ENCODE measurements at regions not wholly inside any gene's neighbourhood (a gene's known extent, or its start where the extent isn't known, plus 50 kb on each side); places are given as distances from the start of the nearest gene placed in this dataset.

GRCh38 chr6:74720923-74721322 is 484.9 kb downstream of the COL12A1 start:
- Histone ChIP-seq H3K9me3 (ENCODE audit: control insufficient read depth, insufficient read depth, low read length) (no peaks in the 10 kb centered on the region), H3F3A (ENCODE audit: control insufficient read depth, insufficient read depth) (no peaks in the 10 kb centered on the region), H3K4me1 (ENCODE audit: control insufficient read depth, low read length) (no peaks in the 10 kb centered on the region), H3K27ac (ENCODE audit: low read depth, low read length) (no peak overlapping the region), H3K9me2 (replicated peaks; ENCODE audit: control insufficient read depth, low read length) (no peaks in the 10 kb centered on the region), H3K79me2 (ENCODE audit: control insufficient read depth, low read length) (no peaks in the 10 kb centered on the region), H4K20me1 (ENCODE audit: control insufficient read depth, insufficient read depth, low read depth, low read length) (no peaks in the 10 kb centered on the region), H3K36me3 (ENCODE audit: control insufficient read depth, low read length) (no peaks in the 10 kb centered on the region), H3K4me3 (ENCODE audit: low read length) (no peak overlapping the region), H3K27me3 (ENCODE audit: control insufficient read depth, low read length) (no peaks in the 10 kb centered on the region), H3K4me2 (ENCODE audit: low read length) (no peak overlapping the region)
- TF ChIP-seq CTCF (IDR thresholded peaks at IDR 0.05; ENCODE audit: low read depth, low read length, poor library complexity, severe bottlenecking) (no peak), EZH2phosphoT487 (IDR thresholded peaks at IDR 0.05; ENCODE audit: borderline replicate concordance, low read length) (no peak)

GRCh38 chr6:74717591-74717990 is 488.3 kb downstream of the COL12A1 start:
- no peaks in the 10 kb centered on the region for H3K79me2 ChIP-seq (ENCODE audit: control insufficient read depth, low read length)
- H3K9me2 ChIP-seq (replicated peaks; ENCODE audit: control insufficient read depth, low read length), result no peaks in the 10 kb centered on the region
- no peaks in the 10 kb centered on the region for H4K20me1 ChIP-seq (ENCODE audit: control insufficient read depth, insufficient read depth, low read depth, low read length)
- TF ChIP-seq EZH2phosphoT487 (IDR thresholded peaks at IDR 0.05; ENCODE audit: borderline replicate concordance, low read length) (no peak), CTCF (IDR thresholded peaks at IDR 0.05; ENCODE audit: low read depth, low read length, poor library complexity, severe bottlenecking) (no peak)
- no peaks in the 10 kb centered on the region for H3K9me3 ChIP-seq (ENCODE audit: control insufficient read depth, insufficient read depth, low read length)
- H3K4me1 ChIP-seq (ENCODE audit: control insufficient read depth, low read length), result no peaks in the 10 kb centered on the region
- H3K36me3 ChIP-seq (ENCODE audit: control insufficient read depth, low read length), result no peaks in the 10 kb centered on the region
- H3K4me3 ChIP-seq (ENCODE audit: low read length), result no peak overlapping the region
- H3K27ac ChIP-seq (ENCODE audit: low read depth, low read length), result no peak overlapping the region
- no peaks in the 10 kb centered on the region for H3F3A ChIP-seq (ENCODE audit: control insufficient read depth, insufficient read depth)
- no peak overlapping the region for H3K4me2 ChIP-seq (ENCODE audit: low read length)
- H3K27me3 ChIP-seq (ENCODE audit: control insufficient read depth, low read length), result no peaks in the 10 kb centered on the region

DNA sequence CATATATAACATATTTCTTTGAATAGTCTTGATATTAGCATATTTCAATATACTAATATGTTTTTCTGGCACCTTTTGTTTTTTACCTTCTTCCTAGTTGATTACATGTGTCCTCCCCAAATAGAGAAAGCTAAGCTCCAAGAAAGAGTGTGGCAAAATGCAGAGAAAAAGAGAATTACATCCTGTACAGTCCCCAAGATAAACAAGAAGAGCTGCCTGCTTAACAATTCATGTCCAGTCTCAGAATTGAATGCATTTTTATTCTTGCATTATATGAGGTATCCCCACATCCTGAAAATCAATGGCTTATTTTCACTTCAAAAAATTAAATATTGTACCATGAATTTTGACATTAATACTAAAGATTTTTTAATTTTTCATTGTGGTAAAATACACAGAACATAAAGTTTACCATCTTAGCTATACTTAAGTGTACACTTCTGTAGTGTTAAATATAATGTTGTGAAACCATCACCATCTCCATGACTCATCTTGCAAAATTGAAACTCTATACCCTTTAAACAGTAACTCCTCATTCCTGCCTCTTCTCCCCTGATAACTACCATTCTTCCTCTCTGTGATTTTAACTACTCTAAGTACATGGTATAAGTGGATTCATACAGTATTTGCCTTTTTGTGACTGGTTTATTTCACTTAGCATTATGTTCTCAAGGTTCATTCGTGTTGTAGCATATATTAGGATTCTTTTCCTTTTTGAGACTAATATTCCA is 490.3 kb downstream of the COL12A1 start:
- no peak overlapping the region for H3K4me2 ChIP-seq (ENCODE audit: low read length)
- H3K79me2 ChIP-seq (ENCODE audit: control insufficient read depth, low read length), result no peaks in the 10 kb centered on the region
- no peaks in the 10 kb centered on the region for H3K9me2 ChIP-seq (replicated peaks; ENCODE audit: control insufficient read depth, low read length)
- no peaks in the 10 kb centered on the region for H3K36me3 ChIP-seq (ENCODE audit: control insufficient read depth, low read length)
- H3K27me3 ChIP-seq (ENCODE audit: control insufficient read depth, low read length), result no peaks in the 10 kb centered on the region
- H3K4me3 ChIP-seq (ENCODE audit: low read length), result no peak overlapping the region
- H3K9me3 ChIP-seq (ENCODE audit: control insufficient read depth, insufficient read depth, low read length), result no peaks in the 10 kb centered on the region
- H3K4me1 ChIP-seq (ENCODE audit: control insufficient read depth, low read length), result no peaks in the 10 kb centered on the region
- H3K27ac ChIP-seq (ENCODE audit: low read depth, low read length), result no peak overlapping the region
- TF ChIP-seq EZH2phosphoT487 (IDR thresholded peaks at IDR 0.05; ENCODE audit: borderline replicate concordance, low read length) (no peak), CTCF (IDR thresholded peaks at IDR 0.05; ENCODE audit: low read depth, low read length, poor library complexity, severe bottlenecking) (no peak)
- H4K20me1 ChIP-seq (ENCODE audit: control insufficient read depth, insufficient read depth, low read depth, low read length), result no peaks in the 10 kb centered on the region
- H3F3A ChIP-seq (ENCODE audit: control insufficient read depth, insufficient read depth), result no peaks in the 10 kb centered on the region
